ENCODE measurements at regions not wholly inside any gene's neighbourhood (a gene's known extent, or its start where the extent isn't known, plus 50 kb on each side); places are given as distances from the start of the nearest gene placed in this dataset.
"Not testable (repeated sequence)": the region's sequence is repeated elsewhere in the genome, so short reads cannot be mapped to it uniquely, and the experiment has no call there.

DNA sequence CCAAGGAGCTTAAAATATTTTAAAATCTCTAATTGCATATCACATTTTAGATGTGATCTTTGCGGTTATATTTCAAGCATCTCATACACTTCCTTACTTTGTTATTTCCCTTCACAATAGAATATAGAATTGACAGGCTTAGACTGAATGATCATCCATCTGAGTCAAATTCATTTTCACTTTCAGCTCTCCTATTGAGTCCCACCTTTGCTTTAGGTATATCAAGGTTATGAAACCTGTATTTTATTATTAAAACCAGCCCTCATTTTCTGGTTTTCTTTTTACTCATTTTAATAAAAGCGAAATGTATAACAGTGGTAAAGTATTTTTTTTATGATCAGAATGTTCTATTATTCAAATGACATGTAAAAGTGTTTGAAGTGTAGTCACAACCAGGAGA is 162.9 kb upstream of the KYNU start:
- no peak for DNase-seq

GRCh38 chr2:142710336-142710735 is 167.1 kb upstream of the KYNU start:
- no peak for DNase-seq

- no peak for DNase-seq
These were observed 170.1 kb upstream of the KYNU start for GRCh38 chr2:142707318-142707717.

GRCh38 chr2:142702397-142702796 is 175.1 kb upstream of the KYNU start:
- DNase-seq, result not testable (repeated sequence)

DNA sequence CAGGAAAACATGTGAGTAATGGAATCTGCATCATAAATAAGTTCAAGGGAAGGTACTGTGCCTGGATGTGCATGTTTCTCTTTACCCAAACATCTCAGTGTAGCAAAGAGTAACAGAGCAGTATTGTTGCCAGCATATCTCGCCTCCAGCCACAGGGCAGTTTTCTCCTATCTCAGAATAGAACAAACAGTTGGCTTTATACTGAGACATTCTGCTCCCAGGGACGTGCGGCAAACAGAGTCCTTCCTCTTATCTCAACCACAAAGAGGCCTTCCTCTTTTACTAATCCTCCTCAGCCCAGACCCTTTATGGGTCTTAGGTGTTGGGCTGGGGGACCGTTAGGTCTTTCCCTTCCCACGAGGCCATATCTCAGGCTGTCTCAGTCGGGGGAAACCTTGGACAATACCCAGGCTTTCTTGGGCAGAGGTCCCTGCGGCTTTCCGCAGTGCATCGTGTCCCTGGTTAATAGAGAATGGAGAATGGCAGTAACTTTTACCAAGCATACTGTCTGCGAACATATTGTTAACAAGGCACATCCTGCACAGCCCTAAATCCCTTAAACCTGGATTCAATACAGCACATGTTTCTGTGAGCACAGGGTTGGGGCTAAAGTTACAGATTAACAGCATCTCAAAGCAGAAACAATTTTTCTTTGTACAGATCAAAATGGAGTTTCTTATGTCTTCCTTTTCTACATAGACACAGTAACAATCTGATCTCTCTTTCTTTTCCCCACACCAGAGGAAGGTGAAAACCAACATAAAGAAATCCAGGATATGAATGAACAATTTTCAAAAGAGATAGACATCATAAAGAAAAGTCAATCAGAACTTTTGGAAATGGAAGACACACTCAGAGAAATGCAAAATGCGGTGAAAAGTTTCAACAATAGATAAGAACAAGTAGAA is 181.9 kb upstream of the KYNU start:
- peak; percentile 23 to 61 (median 55) for DNase-seq

- no peak for DNase-seq
These were observed 183.2 kb upstream of the KYNU start for GRCh38 chr2:142694282-142694681.

- DNase-seq, result peak in 2 of 4 experiments; percentile 6 to 7
These were observed 184.1 kb upstream of the KYNU start for GRCh38 chr2:142693171-142693950.

GRCh38 chr2:142688856-142689605 is 188.4 kb upstream of the KYNU start:
- no peak for DNase-seq

- no peak for DNase-seq
These were observed 190.0 kb upstream of the KYNU start for GRCh38 chr2:142687509-142687908.

GRCh38 chr2:142687075-142687474 is 190.4 kb upstream of the KYNU start:
- no peak for DNase-seq

DNA sequence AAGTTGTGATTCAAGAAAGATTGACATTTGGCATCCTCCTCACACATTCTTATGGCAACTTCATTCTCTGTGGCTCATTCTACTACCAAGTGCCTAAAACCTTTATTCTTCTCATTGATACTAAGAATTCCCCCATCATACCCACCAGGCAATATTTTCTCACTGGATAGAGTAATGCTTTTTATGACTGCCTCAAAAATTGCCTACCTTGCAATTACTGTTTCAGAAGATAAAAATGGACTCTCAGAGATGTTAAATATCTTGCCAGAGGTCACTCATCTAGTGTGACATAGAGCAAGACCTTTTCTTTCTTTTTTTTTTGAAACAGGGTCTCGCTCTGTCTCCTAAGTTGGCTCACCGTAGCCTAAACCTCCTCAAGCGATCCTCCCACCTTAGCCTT is 192.8 kb upstream of the KYNU start:
- no peak for DNase-seq

DNA sequence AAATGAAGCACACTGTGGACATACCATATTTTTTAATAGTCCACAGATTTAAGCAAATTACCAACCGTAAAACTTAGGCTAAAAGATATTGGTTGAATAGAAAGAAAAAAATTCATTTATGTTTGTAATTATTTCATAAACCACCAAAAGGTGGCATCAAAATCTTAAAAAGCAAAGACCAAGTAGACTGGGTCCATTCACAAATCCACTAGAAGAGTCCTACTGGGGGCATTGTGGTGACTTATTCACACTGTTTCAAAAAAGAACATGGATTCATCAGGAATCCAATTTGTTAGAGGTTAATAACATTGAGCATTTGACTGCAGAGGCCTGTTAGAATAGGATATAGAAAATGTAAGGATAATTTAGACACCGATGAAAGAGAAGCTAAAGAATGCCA is 194.9 kb upstream of the KYNU start:
- peak in 2 of 4 experiments; percentile 34 to 58 for DNase-seq

DNA sequence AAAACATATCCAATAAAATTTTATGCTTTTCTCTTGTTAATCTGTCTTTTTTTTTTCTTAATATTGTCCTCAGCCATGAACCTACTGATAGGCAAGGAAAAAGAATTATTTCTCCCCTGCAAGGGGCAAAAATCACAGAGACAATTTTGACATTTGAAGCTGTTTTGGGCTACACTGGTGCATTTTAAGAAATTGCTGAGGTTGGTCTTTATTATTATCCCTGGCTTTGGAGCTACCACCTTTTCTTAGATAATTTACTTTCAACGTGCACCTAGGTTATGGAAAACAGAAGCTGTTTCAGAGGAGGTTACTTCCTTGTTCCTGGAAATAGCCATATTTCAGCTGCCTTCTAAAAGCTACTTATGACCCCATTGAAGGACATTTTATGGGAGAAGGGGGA is 195.5 kb upstream of the KYNU start:
- DNase-seq, result peak in 2 of 4 experiments; percentile 3 to 10

GRCh38 chr2:142678164-142678563 is 199.3 kb upstream of the KYNU start:
- no peak for DNase-seq

DNA sequence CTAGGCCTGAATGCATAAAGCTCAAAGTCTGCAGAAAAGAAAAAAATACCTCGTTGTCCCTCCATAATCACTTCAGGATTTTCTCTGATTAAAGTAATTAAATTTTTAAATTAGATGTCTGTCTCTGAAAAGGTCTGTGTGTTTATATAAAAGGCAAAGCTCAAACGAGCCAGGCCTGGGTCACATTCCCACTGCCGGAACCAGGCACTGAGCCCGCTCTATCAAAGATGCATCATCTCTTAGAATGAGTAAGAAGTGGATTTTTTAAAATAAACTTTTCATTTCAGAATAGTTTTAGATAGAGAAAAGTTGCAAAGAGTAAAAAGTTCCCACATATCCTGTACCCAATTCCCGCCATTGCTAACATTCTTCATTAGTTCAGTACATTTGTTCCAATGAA is 202.1 kb upstream of the KYNU start:
- no peak for DNase-seq

DNA sequence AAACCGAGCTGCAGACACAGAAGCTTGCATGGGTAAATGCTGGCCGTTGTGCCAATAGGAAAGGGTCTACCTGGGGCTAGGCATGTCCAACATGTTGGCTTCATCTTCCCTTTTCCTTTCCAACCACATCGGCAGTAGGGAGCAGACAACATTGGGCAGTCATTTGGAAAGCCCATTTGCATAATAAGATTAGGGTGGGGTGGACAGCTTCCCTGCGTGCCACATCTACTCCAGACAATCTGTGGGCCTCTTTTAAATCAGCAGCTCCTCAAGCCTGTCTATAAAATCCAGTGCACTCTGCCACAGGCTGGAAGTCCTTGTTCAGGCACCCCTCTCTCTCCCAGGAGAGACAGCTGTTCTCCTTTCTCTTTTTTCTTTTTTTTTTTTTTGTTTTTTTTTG is 203.6 kb upstream of the KYNU start:
- DNase-seq, result no peak

GRCh38 chr2:142672698-142673097 is 204.8 kb upstream of the KYNU start:
- no peak for DNase-seq

DNA sequence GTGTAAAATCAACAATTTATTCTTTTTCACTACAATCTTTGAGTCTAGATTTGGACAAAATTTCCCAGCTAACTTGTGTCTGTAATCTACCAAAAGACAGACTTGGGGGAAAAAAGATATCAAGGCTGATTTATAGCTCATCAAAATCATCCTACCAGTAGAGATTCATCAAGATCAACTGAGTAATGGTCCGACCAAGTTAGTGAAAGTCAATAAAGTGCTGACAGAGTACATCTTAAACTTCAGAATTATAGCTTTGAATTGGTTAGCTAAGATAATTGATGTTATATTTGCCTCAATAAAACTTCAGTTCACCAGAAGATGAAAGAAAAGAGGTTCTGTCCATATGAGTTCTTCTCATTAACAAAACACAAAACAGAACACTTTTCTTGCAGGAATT is 207.1 kb upstream of the KYNU start:
- DNase-seq, result no peak

GRCh38 chr2:142668420-142668819 is 209.0 kb upstream of the KYNU start:
- DNase-seq, result no peak

DNA sequence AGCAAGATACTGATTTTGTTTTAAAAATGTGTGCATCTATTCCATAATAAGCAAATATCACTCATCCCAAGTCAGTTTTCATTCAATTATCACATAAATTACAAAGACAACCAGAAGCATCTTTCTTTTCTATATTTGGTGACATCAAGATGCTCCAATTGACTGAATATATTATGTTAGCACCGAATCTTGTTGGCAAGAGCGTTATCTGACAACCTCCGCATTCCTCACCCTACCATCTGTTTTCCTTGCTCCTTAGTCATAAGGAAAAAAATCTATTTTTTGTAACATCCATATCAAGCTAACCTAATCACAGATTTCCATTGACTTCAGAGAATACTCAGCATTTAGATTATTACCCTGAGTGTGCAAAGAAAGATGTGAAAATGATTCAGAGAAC is 212.2 kb upstream of the KYNU start:
- no peak for DNase-seq

DNA sequence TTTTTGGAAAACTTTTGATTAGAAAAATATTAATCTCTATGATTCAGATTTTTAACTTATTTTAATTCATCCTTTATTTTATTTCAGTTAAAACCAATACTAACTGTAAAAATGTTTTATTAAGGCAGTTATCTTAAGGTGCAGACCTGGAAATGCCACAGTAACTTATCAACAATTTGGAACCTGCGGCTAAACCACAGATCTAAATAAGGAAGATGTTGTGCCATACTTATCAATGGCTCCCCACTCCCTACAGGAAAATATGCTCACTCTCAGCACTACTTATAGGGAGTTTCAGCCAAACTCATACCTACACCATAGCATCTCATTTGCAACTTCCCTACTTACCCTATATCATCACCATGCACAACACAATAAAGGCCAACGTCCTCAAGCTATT is 226.9 kb upstream of the KYNU start:
- no peak for DNase-seq

DNA sequence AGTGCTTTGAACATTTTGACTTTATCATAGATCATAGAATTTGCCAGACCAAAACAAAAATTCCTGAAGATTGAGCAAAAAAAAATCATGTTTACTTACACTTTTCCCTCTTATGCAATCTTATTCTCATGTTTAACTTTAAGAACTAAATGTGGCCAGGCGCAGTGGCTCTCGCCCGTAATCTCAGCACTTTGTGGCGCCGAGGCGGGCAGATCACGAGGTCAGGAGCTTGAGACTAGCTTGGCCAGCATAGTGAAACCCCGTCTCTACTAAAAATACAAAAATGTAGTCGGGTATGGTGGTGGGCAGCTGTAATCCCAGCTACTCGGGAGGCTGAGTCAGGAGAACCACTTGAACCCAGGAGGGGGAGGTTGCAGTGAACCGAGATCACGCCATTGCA is 227.9 kb upstream of the KYNU start:
- DNase-seq, result no peak

- DNase-seq, result no peak
These were observed 234.8 kb upstream of the KYNU start for GRCh38 chr2:142642650-142643049.

All from suppressor macrophage (primary cell).